ENCODE measurements at regions not wholly inside any gene's neighbourhood (a gene's known extent, or its start where the extent isn't known, plus 50 kb on each side); places are given as distances from the start of the nearest gene placed in this dataset.

GRCh38 chr3:102123590-102124190, 274.4 kb downstream of the NFKBIZ start:
- no peak for DNase-seq

DNA sequence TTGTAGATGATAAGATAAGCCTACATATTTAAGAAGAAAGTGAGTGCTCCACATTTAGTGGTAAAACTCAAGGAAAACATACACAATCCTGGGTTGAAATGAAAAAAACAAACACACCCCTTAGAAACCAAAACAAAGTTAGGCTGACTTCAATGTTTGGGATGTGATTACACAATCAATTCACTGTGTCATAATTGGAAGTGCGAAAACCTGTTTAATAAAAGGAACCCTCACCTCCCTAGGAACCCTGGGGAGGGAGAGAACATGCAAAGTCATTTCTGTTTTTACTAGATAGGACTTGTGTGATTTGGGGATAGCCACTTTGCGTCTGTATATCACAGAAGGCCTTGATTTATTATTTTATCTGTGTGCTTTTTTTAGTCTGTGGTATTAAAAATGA, 275.0 kb downstream of the NFKBIZ start:
- DNase-seq = no peak

DNA sequence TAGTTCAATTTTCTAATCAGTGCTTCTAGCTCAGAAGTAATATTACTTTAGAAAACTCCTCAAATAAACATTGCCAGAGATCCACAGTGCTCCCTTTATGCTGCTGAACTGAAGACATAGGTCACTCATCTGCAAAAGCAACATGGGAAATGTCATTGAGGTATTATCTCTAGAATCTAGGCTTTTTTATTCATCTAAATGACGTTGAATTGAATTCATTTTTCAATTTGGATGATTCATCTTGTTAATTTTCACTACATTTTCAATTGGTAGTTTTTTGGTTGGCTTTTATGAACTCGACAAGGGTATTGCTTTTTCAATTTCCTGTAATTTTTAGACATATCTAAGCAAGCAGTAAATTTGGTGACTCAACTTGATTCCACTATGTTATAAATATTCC, 275.4 kb downstream of the NFKBIZ start:
- no peak for DNase-seq

DNA sequence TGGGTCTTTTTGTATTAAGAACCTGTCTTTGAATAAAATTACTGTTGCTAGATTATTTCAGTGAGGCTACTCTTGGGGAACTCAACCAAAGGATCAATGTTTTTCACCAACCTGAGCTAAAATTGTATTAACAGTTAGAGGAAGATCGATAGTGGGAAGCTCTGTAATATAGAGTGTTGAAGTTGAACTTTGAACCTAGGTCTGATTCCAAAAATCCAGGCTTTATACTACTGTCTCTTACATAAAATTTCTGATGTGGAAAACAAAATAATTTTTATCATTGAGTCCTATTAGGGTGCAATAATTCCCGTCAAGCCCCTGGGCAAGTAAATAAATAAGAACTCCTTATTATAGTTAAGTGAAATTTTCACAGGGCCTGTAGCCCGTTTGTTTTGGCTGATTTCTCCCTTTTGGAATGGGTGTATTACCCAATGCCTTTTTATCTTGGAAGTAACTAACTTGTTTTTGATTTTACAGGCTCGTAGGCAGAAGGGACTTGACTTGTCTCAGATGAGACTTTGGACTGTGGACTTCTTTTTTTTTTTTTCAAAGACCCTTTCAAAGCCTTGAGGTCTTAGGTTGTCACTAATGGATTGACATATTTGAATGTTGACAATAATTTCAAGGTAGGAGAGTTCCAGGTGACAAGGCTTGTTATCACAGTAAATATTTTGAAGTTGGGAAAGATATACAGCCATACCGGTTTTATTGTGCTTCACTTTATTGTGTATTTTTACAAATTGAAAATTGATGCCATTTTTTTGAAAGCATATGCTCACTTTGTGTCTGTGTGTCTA, 276.1 kb downstream of the NFKBIZ start:
- no peak for DNase-seq

- no peak for DNase-seq
Measured at GRCh38 chr3:102125994-102126368, 276.7 kb downstream of the NFKBIZ start.

GRCh38 chr3:102129760-102130608, 280.7 kb downstream of the NFKBIZ start:
- no peak for DNase-seq

DNA sequence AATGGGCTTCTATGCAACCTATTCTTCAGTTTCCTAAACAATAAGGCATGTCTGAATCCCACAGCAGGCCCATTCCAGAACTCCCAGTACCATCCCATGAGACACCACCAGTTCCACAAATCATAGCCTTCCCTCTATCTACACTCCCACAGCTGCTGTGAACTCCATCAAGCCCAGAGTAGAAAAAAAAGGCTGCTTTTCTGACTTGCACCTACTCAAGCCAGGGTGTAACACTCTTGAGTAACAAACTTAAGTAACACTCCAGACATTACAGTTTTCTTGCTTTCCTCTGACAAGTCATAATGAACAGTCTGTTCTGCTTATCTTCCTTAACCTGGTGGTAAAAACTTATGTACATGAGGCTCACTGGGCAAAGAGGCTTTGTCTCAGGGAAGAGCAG, 283.1 kb downstream of the NFKBIZ start:
- no peak for DNase-seq

GRCh38 chr3:102133376-102133775, 284.1 kb downstream of the NFKBIZ start:
- DNase-seq = no peak

GRCh38 chr3:102135316-102135715, 286.0 kb downstream of the NFKBIZ start:
- no peak for DNase-seq

GRCh38 chr3:102136183-102136582, 286.9 kb downstream of the NFKBIZ start:
- DNase-seq = no peak

DNA sequence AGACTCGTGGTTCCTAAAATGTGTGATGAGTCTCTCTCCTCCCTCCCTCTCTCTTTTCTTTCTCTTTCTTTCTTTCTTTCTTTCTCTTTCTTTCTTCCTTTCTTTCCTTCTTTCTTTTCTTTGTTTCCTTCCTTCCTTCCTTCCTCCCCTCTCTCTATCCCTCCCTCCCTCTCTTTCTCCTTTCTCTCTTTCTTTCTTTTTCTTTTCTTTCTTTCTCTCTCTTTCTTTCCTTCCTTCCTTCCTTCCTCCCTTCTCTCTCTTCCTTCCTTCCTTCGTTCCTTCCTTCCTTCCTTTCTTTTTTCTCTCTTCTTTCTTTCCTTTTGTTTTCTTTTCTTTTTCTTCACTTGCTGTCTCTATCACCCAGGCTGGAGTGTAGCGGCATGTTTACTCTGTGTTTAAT, 290.8 kb downstream of the NFKBIZ start:
- DNase-seq = no peak

DNA sequence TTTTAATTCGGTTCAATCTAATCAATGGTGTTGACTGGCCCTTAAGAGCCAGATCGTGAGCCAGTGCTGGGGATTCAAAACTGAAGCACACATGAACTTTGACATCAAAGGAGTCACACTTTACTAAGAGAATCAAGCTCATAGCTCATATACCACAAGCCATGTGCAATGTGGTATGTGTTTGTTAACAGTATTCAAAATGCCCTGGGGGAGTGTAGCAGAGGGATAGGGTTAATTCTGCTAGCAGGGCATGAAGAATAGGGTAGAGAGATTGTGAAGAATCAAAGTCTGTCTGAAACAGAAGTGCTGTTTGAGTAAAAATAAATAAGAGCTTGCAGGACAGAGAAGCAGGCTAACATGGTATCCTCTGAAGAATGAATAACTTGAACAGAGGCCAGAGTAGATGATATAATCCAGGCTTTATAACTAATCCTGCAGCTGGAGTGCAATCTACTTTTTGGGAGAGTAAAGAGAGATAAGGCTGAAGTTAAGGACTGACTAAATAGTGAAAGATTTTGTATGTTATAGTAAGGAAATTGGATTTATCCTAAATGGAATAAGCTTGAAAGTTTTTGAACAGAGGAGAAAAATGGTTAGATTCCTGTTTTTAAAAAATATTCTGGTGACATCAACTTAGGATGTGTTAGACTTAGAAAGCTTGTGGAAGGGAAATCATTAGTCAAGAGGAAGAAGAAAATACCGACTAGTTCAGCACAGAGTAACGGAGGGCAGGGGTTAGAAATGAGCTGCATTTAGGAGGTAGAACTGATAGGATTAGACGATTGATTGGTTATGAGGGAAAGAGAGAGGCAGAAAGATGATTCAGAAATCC, 292.0 kb downstream of the NFKBIZ start:
- DNase-seq = no peak

- no peak for DNase-seq
Measured at GRCh38 chr3:102141928-102142239, 292.6 kb downstream of the NFKBIZ start.

- DNase-seq = no peak
Measured at GRCh38 chr3:102142379-102143060, 292.3 kb upstream of the ZPLD1 start.

DNA sequence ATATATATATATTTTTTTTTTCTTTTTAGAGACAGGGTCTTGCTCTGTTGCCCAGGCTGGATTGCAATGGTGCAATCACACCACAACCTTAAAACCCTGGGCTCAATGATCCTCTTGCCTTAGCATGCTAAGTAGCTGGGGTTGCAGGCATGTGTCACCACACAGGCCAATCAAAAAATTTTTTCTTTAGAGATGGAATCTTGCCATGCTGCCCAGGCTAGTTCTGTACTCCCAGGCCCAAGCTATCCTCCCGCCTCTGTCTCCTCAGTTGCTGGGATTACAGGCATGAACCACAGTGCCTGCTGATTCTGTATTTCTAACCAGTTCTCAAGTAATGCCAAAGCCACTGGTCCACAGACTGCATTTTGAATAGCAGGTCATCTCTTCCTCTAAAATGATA, 291.3 kb upstream of the ZPLD1 start:
- no peak for DNase-seq

DNA sequence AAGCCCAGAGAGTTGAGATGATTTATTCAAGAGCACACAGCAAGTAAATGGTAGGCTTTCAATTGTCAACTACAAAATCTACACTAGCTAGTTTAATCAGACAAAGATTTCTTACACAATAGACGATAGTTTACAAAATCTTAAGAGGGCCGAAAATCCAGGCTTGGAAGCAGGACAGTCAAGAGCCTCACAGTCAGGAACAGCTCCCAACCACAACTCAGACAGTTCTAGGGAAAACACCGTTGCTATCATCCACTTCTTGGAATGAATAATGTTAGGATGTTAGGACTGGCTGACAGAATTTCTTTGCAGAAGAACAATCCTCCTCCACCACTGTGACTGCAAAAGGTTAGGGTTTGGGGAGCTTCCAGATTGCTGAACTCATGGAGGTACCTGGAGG, 290.8 kb upstream of the ZPLD1 start:
- DNase-seq = no peak

GRCh38 chr3:102148598-102149337, 286.0 kb upstream of the ZPLD1 start:
- DNase-seq = no peak

DNA sequence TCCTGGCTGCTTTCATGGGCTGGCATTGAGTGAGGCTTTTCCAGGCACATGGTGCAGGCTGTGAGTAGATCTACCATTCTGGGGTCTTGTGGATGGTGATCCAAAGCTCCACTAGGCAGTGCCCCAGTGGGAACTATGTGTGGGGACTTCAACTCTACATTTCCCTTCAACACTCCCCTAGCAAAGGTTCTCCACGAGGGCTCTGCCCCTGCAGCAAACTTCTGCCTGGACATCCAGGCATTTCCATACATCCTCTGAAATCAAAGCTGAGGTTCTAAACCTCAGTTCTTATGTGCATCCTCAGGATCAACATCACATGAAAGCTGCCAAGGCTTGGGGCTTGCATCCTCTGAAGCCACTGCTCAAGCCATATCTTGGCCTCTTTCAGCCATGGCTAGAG, 282.9 kb upstream of the ZPLD1 start:
- no peak for DNase-seq

GRCh38 chr3:102156426-102156825, 278.4 kb upstream of the ZPLD1 start:
- DNase-seq = no peak

- no peak for DNase-seq
Measured at GRCh38 chr3:102158080-102158740, 276.6 kb upstream of the ZPLD1 start.

- DNase-seq = no peak
Measured at GRCh38 chr3:102159810-102160451, 274.9 kb upstream of the ZPLD1 start.
